GM19468 (cell line): ENCODE measurements at regions not wholly inside any gene's neighbourhood (a gene's known extent, or its start where the extent isn't known, plus 50 kb on each side); places are given as distances from the start of the nearest gene placed in this dataset.

Source experiments
- ATAC-seq: cut with Tn5 transposase; IDR thresholded peaks from one replicate; pipeline ENCODE4 v1.9.1; 2021; ENCODE audit warnings: mild to moderate bottlenecking, moderate library complexity, moderate number of reproducible peaks; ENCODE audit not compliant: unreplicated experiment; ENCODE audit errors: extremely low read depth

DNA sequence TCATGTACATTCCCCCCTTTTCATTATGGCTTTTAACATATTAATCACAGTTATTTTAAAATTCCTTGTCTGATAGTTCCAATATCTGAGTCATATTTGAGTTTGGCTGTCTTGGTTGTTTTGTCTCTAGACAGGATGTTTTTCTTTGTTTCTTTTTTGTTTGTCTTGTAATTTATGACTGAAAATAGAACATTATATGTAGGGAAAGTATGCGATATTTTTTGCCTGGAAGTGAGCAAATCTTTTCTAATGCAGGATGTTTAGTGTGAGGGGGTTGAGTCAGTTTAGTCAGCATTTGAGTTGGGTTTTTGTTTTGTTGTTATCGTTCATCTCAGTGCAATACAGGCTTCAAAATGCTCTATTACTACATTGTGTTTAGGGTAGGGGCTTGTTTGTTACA, 239.7 kb downstream of the SNAPC1 start:
- ATAC-seq = no peak

GRCh38 chr14:62002642-62003041, 240.4 kb downstream of the SNAPC1 start:
- no peak for ATAC-seq

- ATAC-seq = no peak
Observed at GRCh38 chr14:62003701-62004100, 241.5 kb downstream of the SNAPC1 start.

DNA sequence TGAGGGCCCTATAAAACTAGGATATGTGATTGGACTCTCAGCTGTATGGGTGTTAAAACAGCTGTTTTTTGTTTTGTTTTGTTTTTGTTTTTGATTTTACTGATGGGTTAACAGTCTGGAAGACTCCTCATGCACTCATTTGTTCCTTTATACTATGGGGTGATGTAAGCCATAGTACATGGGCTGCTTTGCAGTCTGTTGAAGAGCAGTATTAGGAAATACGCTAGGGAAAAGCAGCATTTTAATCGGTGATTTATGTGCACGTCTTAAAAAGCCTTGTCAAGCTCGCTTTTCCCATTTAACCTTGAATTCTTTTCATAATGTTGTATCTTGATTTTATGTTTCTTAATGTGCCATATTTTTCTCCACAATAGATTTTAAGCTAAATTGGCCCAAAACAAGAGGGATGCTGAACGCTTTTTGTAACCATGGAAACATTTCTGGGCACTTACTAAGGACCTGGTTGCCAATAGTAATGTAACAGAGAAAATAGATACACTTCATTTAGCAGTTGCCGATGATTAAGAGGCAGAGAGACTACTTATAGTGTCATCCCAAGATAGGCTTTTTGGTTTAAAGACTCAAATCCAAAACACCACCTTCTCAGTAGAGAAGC, 244.0 kb downstream of the SNAPC1 start:
- no peak for ATAC-seq

DNA sequence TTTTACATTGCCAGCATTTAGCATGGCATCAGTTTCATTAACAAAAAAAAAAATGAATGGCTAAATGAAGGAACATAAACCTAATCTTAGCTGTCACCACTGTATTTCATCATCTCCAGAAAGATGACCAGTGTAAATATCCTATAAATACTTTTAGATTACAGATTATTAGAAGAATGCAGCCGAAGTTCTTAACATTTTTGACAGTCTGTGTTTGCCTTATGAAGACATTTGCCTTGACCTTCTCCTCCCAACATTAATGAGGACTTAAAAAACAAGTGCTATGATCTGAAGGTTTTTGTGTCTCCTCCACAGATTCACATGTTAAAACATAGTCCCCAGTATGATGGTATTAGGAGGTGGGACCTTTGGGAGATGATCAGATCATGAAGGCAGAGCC, 253.0 kb downstream of the SNAPC1 start:
- ATAC-seq = no peak

DNA sequence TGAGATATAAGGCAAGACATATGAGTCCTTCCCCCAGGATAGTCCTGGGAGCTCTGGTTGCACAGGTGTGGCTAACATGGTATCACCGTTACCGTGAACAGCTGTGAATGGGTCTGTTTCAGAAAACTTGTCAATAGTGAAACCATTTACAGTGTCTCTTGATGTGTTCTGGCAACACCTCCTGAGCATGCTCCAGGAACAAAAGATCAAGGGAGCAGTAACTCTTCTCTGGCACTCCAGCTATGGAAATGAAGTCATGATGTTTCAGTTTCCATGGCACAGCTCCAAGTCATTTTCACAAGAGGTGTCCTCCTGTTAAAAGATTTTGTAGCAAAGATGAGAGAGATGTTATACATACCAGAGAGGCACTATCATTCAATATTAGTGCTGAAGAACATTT, 253.7 kb downstream of the SNAPC1 start:
- ATAC-seq = no peak

- no peak for ATAC-seq
Observed at GRCh38 chr14:62017651-62018230, 255.5 kb downstream of the SNAPC1 start.

GRCh38 chr14:62018606-62019005, 256.4 kb downstream of the SNAPC1 start:
- ATAC-seq = no peak

GRCh38 chr14:62027958-62028357, 265.7 kb downstream of the SNAPC1 start:
- no peak for ATAC-seq

GRCh38 chr14:62029569-62029924, 267.3 kb downstream of the SNAPC1 start:
- ATAC-seq = no peak

DNA sequence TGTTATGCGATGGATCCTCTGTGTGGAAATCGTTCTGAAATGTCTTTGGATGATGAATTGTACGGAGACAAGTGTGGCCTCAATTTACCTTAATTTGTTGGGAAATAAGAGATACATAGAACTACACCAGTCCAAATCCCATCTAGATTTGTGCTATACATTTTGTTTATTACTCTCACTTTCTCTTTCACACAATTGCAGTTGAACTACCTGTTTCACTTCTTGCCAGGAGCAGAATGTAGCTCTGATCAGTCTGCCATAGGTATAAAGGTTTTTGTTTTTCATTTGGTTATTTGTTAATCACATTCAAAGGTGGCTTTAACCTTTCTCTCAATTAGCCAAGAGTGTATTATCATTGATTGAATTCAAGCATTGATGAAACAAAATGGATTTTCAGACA, 268.2 kb downstream of the SNAPC1 start:
- no peak for ATAC-seq

GRCh38 chr14:62031504-62031903, 269.3 kb downstream of the SNAPC1 start:
- ATAC-seq = no peak

GRCh38 chr14:62053188-62053587, 291.0 kb downstream of the SNAPC1 start:
- ATAC-seq = no peak

DNA sequence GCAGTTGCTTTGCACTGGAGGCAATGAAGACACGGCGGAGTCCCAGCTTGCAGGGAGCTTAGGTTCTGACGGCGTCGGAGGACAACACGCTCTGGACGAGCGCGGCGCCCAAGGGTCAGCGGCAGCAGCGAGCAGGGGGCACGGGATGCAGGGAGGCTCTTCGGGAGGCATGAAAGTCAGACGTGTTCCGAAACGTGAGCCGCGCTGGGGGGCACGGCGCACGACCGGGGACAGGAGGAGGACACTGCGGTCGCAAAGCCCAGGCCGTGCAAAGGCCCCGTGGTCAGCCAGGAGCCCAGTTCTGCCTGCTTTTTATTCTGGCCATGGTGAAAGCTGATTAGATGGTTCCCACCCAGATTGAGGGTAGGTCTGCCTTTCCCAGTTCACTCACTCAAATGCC, 294.6 kb downstream of the SNAPC1 start:
- ATAC-seq = no peak

DNA sequence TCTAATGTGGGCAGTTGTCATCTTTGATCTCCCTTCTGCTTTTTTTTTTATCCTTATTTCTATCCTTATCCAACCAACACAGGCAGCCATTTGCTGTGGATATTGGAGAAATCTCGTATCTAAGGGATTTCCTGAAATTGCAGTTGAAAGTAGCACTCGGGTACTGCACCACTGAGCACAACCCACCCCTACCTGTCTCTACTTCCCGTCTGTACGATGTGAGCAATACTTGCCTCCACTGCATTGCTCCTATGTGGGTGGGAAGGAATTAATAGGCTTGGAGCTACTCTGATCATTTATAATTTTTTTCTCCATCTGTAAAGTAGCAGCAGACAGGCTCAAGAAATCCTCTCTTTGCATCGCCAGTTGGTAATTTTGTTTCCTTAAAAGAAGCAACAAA, 300.4 kb downstream of the SNAPC1 start:
- no peak for ATAC-seq

DNA sequence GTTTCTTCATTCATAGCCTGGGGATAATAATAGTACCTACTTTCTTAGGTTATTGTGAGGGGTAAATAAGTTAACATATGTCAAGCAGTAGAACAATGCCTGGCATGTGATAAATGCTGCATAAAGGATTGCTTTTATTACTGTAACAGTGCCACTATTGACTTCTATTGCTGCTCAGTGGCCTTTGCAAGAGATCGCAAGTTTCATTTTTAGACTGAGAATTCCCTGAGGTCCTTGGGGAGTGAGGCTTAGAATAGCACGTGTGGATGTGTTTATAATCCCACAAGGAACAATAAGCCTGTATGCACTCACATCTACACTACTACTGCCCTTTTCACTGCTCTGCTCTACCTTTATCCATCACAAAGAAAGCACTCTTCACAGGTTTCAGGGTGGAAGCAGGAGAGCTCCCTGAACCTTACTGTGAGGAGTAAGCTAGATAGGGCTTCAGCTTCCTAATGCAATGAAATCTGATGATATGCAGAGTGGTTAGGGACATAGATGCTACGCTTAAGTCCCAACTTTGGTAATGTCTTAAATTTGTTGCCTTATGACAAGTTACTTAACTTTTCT, 302.6 kb downstream of the SNAPC1 start:
- ATAC-seq = no peak

DNA sequence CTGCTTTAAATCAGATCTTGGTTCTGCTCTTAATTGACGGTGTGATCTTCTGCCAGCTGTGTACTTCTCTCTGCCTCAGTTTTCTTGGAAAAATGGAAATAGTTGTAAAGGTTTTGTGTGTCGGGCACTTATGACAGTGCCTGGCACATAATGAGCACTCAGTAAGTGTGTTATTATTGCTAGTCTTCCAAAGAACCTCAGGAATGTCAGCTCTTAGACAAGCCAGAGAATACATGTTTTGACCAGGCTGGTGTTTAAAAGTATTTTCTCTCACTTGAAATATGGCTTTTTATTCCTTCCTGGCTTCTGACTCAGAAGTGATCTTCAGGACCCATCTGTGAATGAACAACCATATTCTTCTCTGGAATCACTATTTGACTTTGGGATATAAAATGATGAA, 304.1 kb downstream of the SNAPC1 start:
- no peak for ATAC-seq

DNA sequence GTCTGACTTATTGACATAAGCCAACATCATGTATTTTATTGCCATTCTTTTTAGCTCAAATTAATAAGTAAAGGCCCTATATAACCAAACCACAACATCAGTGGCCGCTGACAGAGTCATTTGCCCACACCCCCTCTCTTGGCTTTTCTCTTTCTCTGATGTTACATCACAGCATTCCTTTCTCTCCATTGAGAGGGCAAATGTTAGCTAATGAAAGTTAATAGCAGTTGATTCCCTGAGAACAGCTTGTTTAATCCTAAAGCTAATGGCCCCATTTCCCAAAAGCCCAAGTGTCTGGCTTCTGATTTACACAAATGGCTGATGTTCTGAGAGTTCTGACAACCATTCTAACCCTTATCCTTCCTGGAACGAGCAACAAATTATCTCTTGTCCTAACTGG, 308.8 kb downstream of the SNAPC1 start:
- ATAC-seq = no peak

GRCh38 chr14:62076368-62076767, 314.1 kb downstream of the SNAPC1 start:
- no peak for ATAC-seq

DNA sequence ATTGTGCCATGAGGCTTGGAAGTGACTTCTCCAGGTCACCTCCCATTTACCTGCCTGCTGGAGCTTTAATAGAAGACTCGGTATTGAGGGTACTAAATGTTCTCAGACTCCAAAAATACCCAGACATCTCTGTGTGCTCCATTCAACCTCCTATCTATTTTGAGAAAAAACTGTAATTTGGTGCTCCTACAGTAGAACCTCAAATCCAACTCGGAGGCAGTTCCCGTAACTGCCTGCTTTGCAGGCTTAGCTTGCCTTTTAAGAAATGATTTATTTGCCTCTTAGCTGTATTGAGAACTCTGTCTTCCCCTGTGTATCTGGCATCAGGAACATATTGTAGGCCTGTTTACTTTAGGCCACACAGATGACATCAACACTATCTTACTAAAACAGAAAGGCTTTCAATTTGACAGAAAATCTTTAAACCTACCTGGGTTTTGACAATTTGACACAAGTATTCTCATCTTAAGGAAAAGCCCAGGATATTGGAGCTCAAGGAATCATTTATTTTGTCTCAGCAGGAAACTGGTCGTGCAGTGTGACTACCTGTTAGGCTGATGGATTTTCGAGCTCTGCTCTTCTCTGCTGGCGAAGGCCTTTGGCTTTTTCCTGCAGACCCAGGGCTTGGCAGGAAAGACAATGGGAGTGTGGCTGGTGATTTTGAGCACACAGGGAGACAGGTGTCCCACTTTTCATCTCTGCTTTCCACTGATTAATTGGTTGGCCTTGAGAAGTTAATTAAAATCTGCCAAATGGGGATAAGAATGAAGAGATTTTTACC, 314.8 kb downstream of the SNAPC1 start:
- ATAC-seq = no peak

DNA sequence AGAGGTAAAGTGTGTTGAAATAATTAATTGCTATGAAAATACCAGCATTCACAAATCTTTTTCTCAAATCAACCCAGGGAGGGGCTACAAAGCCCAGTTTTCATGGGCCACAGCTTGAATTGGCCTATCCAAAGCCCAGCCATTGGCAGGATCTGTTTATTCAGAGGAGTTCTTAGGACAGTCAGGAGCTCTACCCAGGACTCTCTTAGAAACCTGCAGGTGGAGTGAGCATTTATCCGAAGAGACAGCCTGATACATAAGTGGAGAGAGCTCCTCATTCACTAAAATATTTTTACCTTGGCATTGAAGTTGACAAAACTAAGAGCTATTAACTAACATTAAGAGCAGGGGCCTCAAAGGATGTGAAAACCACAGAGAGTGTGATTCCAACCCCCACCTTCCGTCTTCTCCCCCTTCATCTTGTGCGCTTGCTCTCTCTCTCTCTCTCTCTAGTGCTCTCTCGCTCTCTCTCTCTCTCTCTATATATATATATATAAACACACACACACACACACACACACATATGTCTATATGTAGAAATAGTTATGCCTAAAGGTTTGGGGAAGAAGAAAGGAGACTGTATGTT, 315.5 kb downstream of the SNAPC1 start:
- ATAC-seq = no peak
